HL-60 (cell line): ENCODE measurements at regions not wholly inside any gene's neighbourhood (a gene's known extent, or its start where the extent isn't known, plus 50 kb on each side); places are given as distances from the start of the nearest gene placed in this dataset.

Experiments used
- DNase-seq, 2 experiments: peaks; one replicate each; pipeline ENCODE4 v3.0.0-alpha.2; 2010 to 2020; ENCODE audit warnings: low read depth in 1 of 2, low spot score in 1 of 2
- H3K27ac ChIP-seq: fragments of 250-450 bp; sonication (Bioruptor Pico); replicated peaks from 2 replicates; pipeline ENCODE4 v1.5.1; 2020; ENCODE audit warnings: mild to moderate bottlenecking, moderate library complexity
- H3K27me3 ChIP-seq: fragments of 250-450 bp; sonication (Bioruptor Pico); 2 replicates; pipeline ENCODE4 v1.5.1; 2021; ENCODE audit warnings: mild to moderate bottlenecking, moderate library complexity; ENCODE audit not compliant: insufficient read depth, poor library complexity, severe bottlenecking
- H3K4me3 ChIP-seq: replicated peaks from 2 replicates; pipeline ENCODE4 v1.5.1; 2011; ENCODE audit warnings: mild to moderate bottlenecking, control low read depth, low read length; ENCODE audit not compliant: insufficient read depth
- GABPA ChIP-seq: IDR thresholded peaks from 2 replicates; pipeline ENCODE4 v1.6.1; 2012; ENCODE audit warnings: low read depth
- POLR2AphosphoS5 ChIP-seq: IDR thresholded peaks from 2 replicates; pipeline ENCODE4 v1.6.1; 2012; ENCODE audit warnings: low read depth
- SPI1 ChIP-seq: IDR thresholded peaks from 2 replicates; pipeline ENCODE4 v1.6.1; 2012; ENCODE audit warnings: low read depth, mild to moderate bottlenecking, borderline replicate concordance
- TF ChIP-seq, protein P1 (sequence below): IDR thresholded peaks from 2 replicates; pipeline ENCODE4 v1.6.1; 2012; ENCODE audit warnings: low read depth; ENCODE audit not compliant: insufficient replicate concordance
- TF ChIP-seq, protein P2 (sequence below): IDR thresholded peaks from one replicate; pipeline ENCODE4 v1.5.1; 2011; ENCODE audit warnings: low read length, control low read depth, inconsistent platforms; ENCODE audit not compliant: insufficient read depth

DNA sequence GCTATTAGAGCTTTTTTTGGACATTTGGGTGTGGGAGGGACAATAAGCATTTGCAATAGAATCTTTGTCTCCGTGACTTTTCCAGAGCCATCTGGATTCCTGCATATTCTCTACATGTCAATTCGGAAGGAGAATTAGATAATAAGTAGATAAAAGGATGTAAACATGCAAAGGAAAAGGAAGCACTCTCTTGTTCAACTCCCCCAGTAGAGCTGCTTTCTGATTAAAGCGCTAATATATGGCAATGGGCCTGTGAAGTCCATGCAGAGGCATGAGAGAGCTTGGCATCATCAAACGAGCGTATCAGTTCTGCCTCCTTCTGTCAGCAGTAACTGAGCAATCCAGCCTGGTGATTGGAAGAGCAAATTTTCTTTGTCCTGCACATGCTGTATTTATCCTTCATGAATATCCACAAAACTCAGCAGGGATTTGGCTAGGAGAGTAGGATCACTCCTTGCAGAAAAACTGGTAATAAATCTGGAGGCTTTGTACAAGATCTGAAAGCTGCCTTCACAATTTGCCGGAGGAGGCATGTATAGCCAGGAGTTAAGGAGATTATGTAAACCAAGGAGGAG is 1752.9 kb downstream of the MAT2B start:
- Histone ChIP-seq H3K4me3 (no peak overlapping the region), H3K27me3 (no peaks in the 10 kb centered on the region), H3K27ac (no peak overlapping the region)
- DNase-seq: no peak
- TF ChIP-seq, protein P1, sequence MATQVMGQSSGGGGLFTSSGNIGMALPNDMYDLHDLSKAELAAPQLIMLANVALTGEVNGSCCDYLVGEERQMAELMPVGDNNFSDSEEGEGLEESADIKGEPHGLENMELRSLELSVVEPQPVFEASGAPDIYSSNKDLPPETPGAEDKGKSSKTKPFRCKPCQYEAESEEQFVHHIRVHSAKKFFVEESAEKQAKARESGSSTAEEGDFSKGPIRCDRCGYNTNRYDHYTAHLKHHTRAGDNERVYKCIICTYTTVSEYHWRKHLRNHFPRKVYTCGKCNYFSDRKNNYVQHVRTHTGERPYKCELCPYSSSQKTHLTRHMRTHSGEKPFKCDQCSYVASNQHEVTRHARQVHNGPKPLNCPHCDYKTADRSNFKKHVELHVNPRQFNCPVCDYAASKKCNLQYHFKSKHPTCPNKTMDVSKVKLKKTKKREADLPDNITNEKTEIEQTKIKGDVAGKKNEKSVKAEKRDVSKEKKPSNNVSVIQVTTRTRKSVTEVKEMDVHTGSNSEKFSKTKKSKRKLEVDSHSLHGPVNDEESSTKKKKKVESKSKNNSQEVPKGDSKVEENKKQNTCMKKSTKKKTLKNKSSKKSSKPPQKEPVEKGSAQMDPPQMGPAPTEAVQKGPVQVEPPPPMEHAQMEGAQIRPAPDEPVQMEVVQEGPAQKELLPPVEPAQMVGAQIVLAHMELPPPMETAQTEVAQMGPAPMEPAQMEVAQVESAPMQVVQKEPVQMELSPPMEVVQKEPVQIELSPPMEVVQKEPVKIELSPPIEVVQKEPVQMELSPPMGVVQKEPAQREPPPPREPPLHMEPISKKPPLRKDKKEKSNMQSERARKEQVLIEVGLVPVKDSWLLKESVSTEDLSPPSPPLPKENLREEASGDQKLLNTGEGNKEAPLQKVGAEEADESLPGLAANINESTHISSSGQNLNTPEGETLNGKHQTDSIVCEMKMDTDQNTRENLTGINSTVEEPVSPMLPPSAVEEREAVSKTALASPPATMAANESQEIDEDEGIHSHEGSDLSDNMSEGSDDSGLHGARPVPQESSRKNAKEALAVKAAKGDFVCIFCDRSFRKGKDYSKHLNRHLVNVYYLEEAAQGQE: no peak
- TF ChIP-seq POLR2AphosphoS5: no peak
- TF ChIP-seq, protein P2, sequence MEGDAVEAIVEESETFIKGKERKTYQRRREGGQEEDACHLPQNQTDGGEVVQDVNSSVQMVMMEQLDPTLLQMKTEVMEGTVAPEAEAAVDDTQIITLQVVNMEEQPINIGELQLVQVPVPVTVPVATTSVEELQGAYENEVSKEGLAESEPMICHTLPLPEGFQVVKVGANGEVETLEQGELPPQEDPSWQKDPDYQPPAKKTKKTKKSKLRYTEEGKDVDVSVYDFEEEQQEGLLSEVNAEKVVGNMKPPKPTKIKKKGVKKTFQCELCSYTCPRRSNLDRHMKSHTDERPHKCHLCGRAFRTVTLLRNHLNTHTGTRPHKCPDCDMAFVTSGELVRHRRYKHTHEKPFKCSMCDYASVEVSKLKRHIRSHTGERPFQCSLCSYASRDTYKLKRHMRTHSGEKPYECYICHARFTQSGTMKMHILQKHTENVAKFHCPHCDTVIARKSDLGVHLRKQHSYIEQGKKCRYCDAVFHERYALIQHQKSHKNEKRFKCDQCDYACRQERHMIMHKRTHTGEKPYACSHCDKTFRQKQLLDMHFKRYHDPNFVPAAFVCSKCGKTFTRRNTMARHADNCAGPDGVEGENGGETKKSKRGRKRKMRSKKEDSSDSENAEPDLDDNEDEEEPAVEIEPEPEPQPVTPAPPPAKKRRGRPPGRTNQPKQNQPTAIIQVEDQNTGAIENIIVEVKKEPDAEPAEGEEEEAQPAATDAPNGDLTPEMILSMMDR: no peak
- TF ChIP-seq GABPA: no peak
- no peak for TF ChIP-seq SPI1

DNA sequence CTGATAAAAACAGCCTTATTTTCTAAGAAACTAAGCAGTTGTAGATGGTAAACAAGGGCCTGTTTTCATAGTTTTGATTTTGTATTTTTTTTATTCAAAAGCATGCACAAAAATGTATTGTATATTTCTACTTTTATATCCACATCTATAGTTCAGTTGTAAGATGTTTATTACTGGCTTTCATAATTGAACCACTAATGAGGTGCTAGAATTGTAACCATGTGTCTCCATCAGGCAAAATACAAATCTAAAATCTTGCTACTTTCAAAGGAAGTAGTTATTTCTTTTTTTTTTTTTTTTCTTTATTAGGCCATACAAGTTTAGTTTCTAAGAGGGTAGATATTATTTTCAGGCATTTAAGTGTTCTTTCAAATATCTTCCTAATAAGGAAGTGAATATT is 1755.0 kb downstream of the MAT2B start:
- H3K27me3 ChIP-seq: no peaks in the 10 kb centered on the region
- no peak overlapping the region for H3K4me3 ChIP-seq
- TF ChIP-seq GABPA (no peak), POLR2AphosphoS5 (no peak), SPI1 (no peak)
- TF ChIP-seq, protein P1: no peak
- TF ChIP-seq, protein P2: no peak
- H3K27ac ChIP-seq: no peak overlapping the region
- DNase-seq: no peak

DNA sequence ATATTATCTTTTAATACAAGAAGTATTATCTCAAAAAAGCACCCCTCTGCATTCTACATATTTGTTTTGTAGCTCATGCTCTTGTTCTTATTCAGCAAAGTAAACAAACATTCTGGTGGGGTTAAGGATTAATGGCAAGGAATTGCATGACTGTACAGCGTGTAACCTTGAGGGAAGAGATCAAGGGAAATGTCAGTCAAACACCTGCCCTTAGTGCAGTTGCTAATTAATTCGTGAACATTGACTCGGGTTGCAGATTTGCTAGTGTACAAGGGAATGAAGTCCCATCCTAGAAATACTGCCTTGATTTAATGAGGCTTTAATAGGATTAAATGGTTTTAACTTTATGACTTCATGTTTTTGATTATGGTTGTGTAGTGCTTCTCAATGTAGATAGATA is 1758.1 kb downstream of the MAT2B start:
- TF ChIP-seq, protein P1: no peak
- TF ChIP-seq GABPA: no peak
- TF ChIP-seq, protein P2: no peak
- TF ChIP-seq POLR2AphosphoS5: no peak
- no peak for TF ChIP-seq SPI1
- H3K27ac ChIP-seq: no peak overlapping the region
- DNase-seq: no peak
- H3K27me3 ChIP-seq: no peaks in the 10 kb centered on the region
- no peak overlapping the region for H3K4me3 ChIP-seq
